Transverse colon (tissue), 4 donors: ENCODE measurements at regions not wholly inside any gene's neighbourhood (a gene's known extent, or its start where the extent isn't known, plus 50 kb on each side); places are given as distances from the start of the nearest gene placed in this dataset.

Source experiments
- DNase-seq: peaks from one replicate; pipeline ENCODE4 v3.0.0-alpha.2; 2019
- H3K27ac ChIP-seq, 4 donors: fragments of 200-600 bp; sonication (generic); 2 replicates each; pipeline ENCODE4 v1.5.1; 2016 to 2018; ENCODE audit warnings: inconsistent platforms in 4 of 4
- H3K27me3 ChIP-seq: fragments of 200-600 bp; sonication (generic); 2 replicates; pipeline ENCODE4 v1.5.1; 2017; ENCODE audit warnings: inconsistent platforms
- H3K36me3 ChIP-seq, 4 donors: fragments of 200-600 bp; sonication (generic); 2 replicates each; pipeline ENCODE4 v1.5.1; 2017 to 2019; ENCODE audit warnings: inconsistent platforms in 4 of 4
- H3K4me1 ChIP-seq, 4 donors: fragments of 200-600 bp; sonication (generic); 2 replicates each; pipeline ENCODE4 v1.5.1; 2017 to 2020; ENCODE audit warnings: inconsistent platforms in 4 of 4
- H3K4me3 ChIP-seq, 4 donors: fragments of 200-600 bp; sonication (generic); 1 replicate in 1 of 4; 2 replicates in 3 of 4; pipeline versions ENCODE4 v1.5.1 to v1.6.1; 2017 to 2019; ENCODE audit warnings: inconsistent platforms in 4 of 4
- H3K9me3 ChIP-seq, 2 donors: fragments of 200-600 bp; sonication (generic); 2 replicates each; pipeline ENCODE4 v1.5.1; 2017 to 2019; ENCODE audit warnings: inconsistent platforms in 2 of 2
- CTCF ChIP-seq, 5 experiments: fragments of 200-600 bp in 3 of 5; fragments of 450-650 bp in 2 of 5; sonication (generic) in 3 of 5; IDR thresholded peaks; 1 replicate in 2 of 5; 2 replicates in 3 of 5; pipeline ENCODE4 v1.5.1; 2016 to 2017; ENCODE audit warnings: antibody characterized with exemption in 5 of 5, inconsistent platforms in 3 of 5, mild to moderate bottlenecking in 2 of 5, moderate library complexity in 1 of 5
- EP300 ChIP-seq: sonication (generic); formaldehyde crosslinking; IDR thresholded peaks from one replicate; pipeline ENCODE4 v1.6.1; 2017; ENCODE audit warnings: antibody characterized with exemption, low read depth
- POLR2A ChIP-seq: fragments of 450-650 bp; IDR thresholded peaks from one replicate; pipeline ENCODE4 v1.6.1; 2016; ENCODE audit warnings: antibody characterized with exemption, mild to moderate bottlenecking, moderate library complexity
- POLR2AphosphoS5 ChIP-seq, 3 donors: sonication (generic); formaldehyde crosslinking; IDR thresholded peaks; one replicate each; pipeline ENCODE4 v1.6.1; 2016; ENCODE audit warnings: antibody characterized with exemption in 3 of 3
- WGBS, 2 donors: methylation state at CpG; one replicate each; pipeline ENCODE4 v1.1.5; 2018; ENCODE audit warnings: low coverage in 1 of 2; 5-methylcytosine and 5-hydroxymethylcytosine counted together
- in situ Hi-C, 4 donors: fragments of 200-750 bp; cut with MboI; loops; one replicate each; pipeline versions ENCODE4 v1.15.0 to v1.15.1; 2017; ENCODE audit warnings: low sequenced_read_pairs in 3 of 4, low pct_ligation_motif_present in 1 of 4, low pct_unique_long_range_greater_than_20kb in 1 of 4
- intact Hi-C: fragments of 100-400 bp; cut with DNase I; formaldehyde crosslinking; loops from one replicate; pipeline ENCODE4 v1.15.1; 2023; ENCODE audit warnings: low total_unique reads

GRCh38 chr3:164094546-164094945 is 983.8 kb downstream of the SI start:
- Histone ChIP-seq H3K27me3 (no peaks in the 10 kb centered on the region), H3K4me3 (no peak overlapping the region), H3K9me3 (peaks cover 0 to 4% of the 10 kb centered on the region in 2 donors), H3K27ac (no peak overlapping the region), H3K4me1 (no peaks in the 10 kb centered on the region), H3K36me3 (no peaks in the 10 kb centered on the region)
- intact Hi-C loops = no loop called here
- no peak for DNase-seq
- 54 to 84% methylated on average over 1 of the region's 1 CpG for WGBS, 2 donors
- in situ Hi-C loops = no loop called here
- TF ChIP-seq CTCF (IDR thresholded peaks at IDR 0.05) (no peak), EP300 (no peak), POLR2AphosphoS5 (IDR thresholded peaks at IDR 0.05) (no peak), POLR2A (no peak)

- TF ChIP-seq POLR2AphosphoS5 (IDR thresholded peaks at IDR 0.05) (no peak), POLR2A (no peak), EP300 (no peak), CTCF (IDR thresholded peaks at IDR 0.05) (no peak)
- no peak overlapping the region for H3K4me3 ChIP-seq
- H3K9me3 ChIP-seq = peaks cover 0 to 3% of the 10 kb centered on the region in 2 donors
- no peak overlapping the region for H3K27ac ChIP-seq
- H3K36me3 ChIP-seq = no peaks in the 10 kb centered on the region
- H3K4me1 ChIP-seq = no peaks in the 10 kb centered on the region
- intact Hi-C loops (loop anchor here (5.0 kb wide), 1 partner anchor 1072 kb away; no protein-coding TSS in a partner anchor), in situ Hi-C loops (no loop called here)
- no peaks in the 10 kb centered on the region for H3K27me3 ChIP-seq
- DNase-seq = no peak
- 90 to 92% methylated on average over 2 of the region's 2 CpGs for whole genome bisulfite sequencing, 2 donors
These were observed 998.1 kb downstream of the SI start for GRCh38 chr3:164080208-164080607.

- TF ChIP-seq POLR2A = no peak
- TF ChIP-seq POLR2AphosphoS5 (IDR thresholded peaks at IDR 0.05) = no peak
- no peak for TF ChIP-seq EP300
- TF ChIP-seq CTCF (IDR thresholded peaks at IDR 0.05) = no peak
- WGBS, 2 donors = 54% methylated on average over 1 of the region's 1 CpG; no CpG with 5 or more reads in 1 of the 2 donors
- in situ Hi-C loops = no loop called here
These were observed 1014.0 kb downstream of the SI start for GRCh38 chr3:164064298-164064697.

GRCh38 chr3:164060923-164061322 is 1017.4 kb downstream of the SI start:
- no peak for DNase-seq
- H3K9me3 ChIP-seq = peaks cover 0 to 3% of the 10 kb centered on the region in 2 donors
- TF ChIP-seq EP300 (no peak), POLR2AphosphoS5 (IDR thresholded peaks at IDR 0.05) (no peak), CTCF (IDR thresholded peaks at IDR 0.05) (no peak), POLR2A (no peak)
- no peaks in the 10 kb centered on the region for H3K27me3 ChIP-seq
- intact Hi-C loops (no loop called here), in situ Hi-C loops (no loop called here)
- no peaks in the 10 kb centered on the region for H3K4me1 ChIP-seq
- no peaks in the 10 kb centered on the region for H3K36me3 ChIP-seq
- 90 to 91% methylated on average over 1 of the region's 1 CpG for WGBS, 2 donors
- H3K27ac ChIP-seq = no peak overlapping the region
- H3K4me3 ChIP-seq = no peak overlapping the region

More at GRCh38 chr3:164064298-164064697, 1014.0 kb downstream of the SI start:
- H3K4me1 ChIP-seq = no peaks in the 10 kb centered on the region
- H3K27ac ChIP-seq = no peak overlapping the region
- no peaks in the 10 kb centered on the region for H3K9me3 ChIP-seq
- H3K36me3 ChIP-seq = no peaks in the 10 kb centered on the region
- no peak overlapping the region for H3K4me3 ChIP-seq
- no peaks in the 10 kb centered on the region for H3K27me3 ChIP-seq
- intact Hi-C loops = no loop called here
- DNase-seq = no peak
